Activated CD4-positive, alpha-beta T cell treated with anti-CD3 and anti-CD28 coated beads, Interleukin-2, amount 10 ng/mL, durations not matched to agents 7 days and 5 days (primary cell): ENCODE measurements at regions not wholly inside any gene's neighbourhood (a gene's known extent, or its start where the extent isn't known, plus 50 kb on each side); places are given as distances from the start of the nearest gene placed in this dataset.

Experiments used
- CTCF ChIA-PET: fragments of 350-600 bp; sonication (Branson Sonifier 250); formaldehyde crosslinking; loops from one replicate; lab custom pipeline; 2021; ENCODE audit warnings: antibody characterized with exemption; lab: Charles Lee
- POLR2A ChIA-PET: fragments of 350-600 bp; sonication (Branson Sonifier 250); formaldehyde crosslinking; loops from one replicate; lab custom pipeline; 2021; ENCODE audit warnings: antibody characterized with exemption; lab: Charles Lee
- DNase-seq: peaks from one replicate; pipeline ENCODE4 v3.0.0-alpha.2; 2020
- H3K27ac Mint-ChIP-seq: one replicate; pipeline ENCODE4 v1.8.0; 2021; ENCODE audit warnings: mild to moderate bottlenecking, moderate library complexity, mixed read lengths
- H3K27me3 Mint-ChIP-seq: one replicate; pipeline ENCODE4 v1.8.0; 2021; ENCODE audit warnings: mixed read lengths
- H3K36me3 Mint-ChIP-seq: one replicate; pipeline ENCODE4 v1.8.0; 2021; ENCODE audit warnings: low read depth, mixed read lengths
- H3K4me1 Mint-ChIP-seq: one replicate; pipeline ENCODE4 v1.8.0; 2021; ENCODE audit warnings: mixed read lengths
- H3K4me3 Mint-ChIP-seq: one replicate; pipeline ENCODE4 v1.8.0; 2021; ENCODE audit warnings: mild to moderate bottlenecking, moderate library complexity, mixed read lengths
- H3K9me3 Mint-ChIP-seq: one replicate; pipeline ENCODE4 v1.8.0; 2021; ENCODE audit warnings: mixed read lengths

DNA sequence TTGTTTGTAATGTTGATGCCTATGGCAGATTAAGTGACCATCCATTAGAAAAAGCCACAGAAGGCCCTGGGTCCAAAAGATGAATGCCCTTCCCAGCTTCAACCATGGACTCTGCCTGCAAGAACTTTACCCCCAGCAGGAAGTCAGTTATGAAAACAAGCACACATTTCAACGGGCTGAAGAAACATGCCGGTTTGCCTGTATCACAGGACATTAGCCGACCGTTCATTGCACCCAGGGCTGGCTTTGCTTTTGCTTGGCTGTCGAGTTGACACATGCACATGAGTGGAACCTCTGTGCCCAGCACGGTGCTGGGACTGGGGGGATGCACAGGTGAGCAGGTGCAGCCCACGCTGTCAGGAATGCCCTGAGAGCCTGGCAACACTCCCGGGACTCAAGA lies 1087.0 kb downstream of the BCL11B start:
- H3K27ac Mint-ChIP-seq, result peak overlapping the region; percentile 90
- H3K4me3 Mint-ChIP-seq, result peak overlapping the region; percentile 17
- peaks cover 5% of the 10 kb centered on the region for H3K9me3 Mint-ChIP-seq
- ChIA-PET POLR2A (no interaction called here), CTCF (interaction anchor here (1.0 to 3.1 kb wide), 5 partner anchors 10 to 1087 kb away, joined by 3 to 14 read pairs (median 3); partner anchors contain the start of gene BCL11B)
- H3K36me3 Mint-ChIP-seq, result peaks cover 6% of the 10 kb centered on the region
- no peak for DNase-seq
- H3K27me3 Mint-ChIP-seq, result no peaks in the 10 kb centered on the region
- H3K4me1 Mint-ChIP-seq, result peaks cover 95% of the 10 kb centered on the region

- POLR2A ChIA-PET, result no interaction called here
- peaks cover 11% of the 10 kb centered on the region for H3K9me3 Mint-ChIP-seq
- H3K36me3 Mint-ChIP-seq, result peaks cover 13% of the 10 kb centered on the region
- no peak for DNase-seq
- no peaks in the 10 kb centered on the region for H3K27me3 Mint-ChIP-seq
- no peak overlapping the region for H3K4me3 Mint-ChIP-seq
- CTCF ChIA-PET, result interaction anchor here (0.7 to 3.1 kb wide), 6 partner anchors 11 to 1086 kb away, joined by 3 to 14 read pairs (median 6); partner anchors contain the start of gene BCL11B
- peaks cover 98% of the 10 kb centered on the region for H3K4me1 Mint-ChIP-seq
- peak overlapping the region; percentile 90 for H3K27ac Mint-ChIP-seq
Measured at GRCh38 chr14:98186140-98186539, 1085.9 kb downstream of the BCL11B start.

DNA sequence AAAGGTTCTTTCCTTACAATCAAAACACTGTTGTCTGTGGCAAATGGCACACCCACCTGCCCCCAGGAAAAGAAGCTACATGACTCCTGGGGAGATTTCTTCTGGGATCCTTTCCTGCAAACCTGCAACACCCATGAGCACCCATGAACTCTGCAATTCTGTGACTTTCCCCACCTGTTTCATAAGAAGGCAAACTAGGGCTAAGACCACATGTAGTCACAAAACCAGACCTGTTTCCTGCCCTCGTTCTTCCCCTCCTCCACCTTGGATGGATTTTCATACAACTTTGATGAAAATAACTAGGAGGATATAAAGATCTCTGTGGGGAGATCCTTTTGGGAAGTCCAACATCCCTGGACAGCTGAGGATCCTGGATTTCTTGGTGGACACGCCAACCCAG lies 1084.7 kb downstream of the BCL11B start:
- peaks cover 12% of the 10 kb centered on the region for H3K9me3 Mint-ChIP-seq
- H3K27ac Mint-ChIP-seq, result peak overlapping the region; percentile 99
- H3K4me1 Mint-ChIP-seq, result peaks cover 99% of the 10 kb centered on the region
- H3K27me3 Mint-ChIP-seq, result no peaks in the 10 kb centered on the region
- POLR2A ChIA-PET, result interaction anchor here (0.6 kb wide), 1 partner anchor 1011 kb away, joined by 3 read pairs; no protein-coding TSS in a partner anchor
- no peak for DNase-seq
- H3K4me3 Mint-ChIP-seq, result peak overlapping the region; percentile 9
- H3K36me3 Mint-ChIP-seq, result peaks cover 16% of the 10 kb centered on the region
- CTCF ChIA-PET, result interaction anchor here (0.9 to 3.1 kb wide), 5 partner anchors 10 to 18 kb away, joined by 3 to 14 read pairs (median 6); no protein-coding TSS in a partner anchor

DNA sequence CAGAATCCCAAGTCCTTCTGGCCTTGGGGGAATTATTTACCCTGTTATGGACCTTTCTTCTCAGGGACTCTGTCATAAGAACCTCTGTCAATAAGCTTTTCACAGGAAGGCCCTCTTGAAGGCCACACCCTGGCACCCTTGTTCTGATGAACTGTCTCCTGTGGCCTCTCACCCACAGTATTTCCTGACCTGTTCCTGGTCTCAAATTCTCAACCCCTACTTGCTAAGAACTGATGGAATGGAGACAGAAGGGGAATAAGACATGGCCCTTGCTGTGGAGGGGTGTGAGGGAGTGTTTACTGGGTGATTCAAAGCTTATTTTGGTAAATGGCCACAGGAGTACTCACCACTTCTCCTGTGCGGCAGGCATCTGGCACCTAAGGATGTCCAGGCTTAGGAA lies 1082.9 kb downstream of the BCL11B start:
- Mint-ChIP-seq H3K4me3 (peak overlapping the region; percentile 66), H3K27ac (peak overlapping the region; percentile 99), H3K9me3 (peaks cover 8% of the 10 kb centered on the region), H3K4me1 (peaks cover 97% of the 10 kb centered on the region), H3K27me3 (no peaks in the 10 kb centered on the region), H3K36me3 (peaks cover 15% of the 10 kb centered on the region)
- ChIA-PET CTCF (interaction anchor here (0.6 to 1.6 kb wide), 3 partner anchors 9 to 330 kb away, joined by 4 to 7 read pairs (median 4); no protein-coding TSS in a partner anchor), POLR2A (interaction anchor here (0.6 to 1.3 kb wide), 5 partner anchors 49 to 1892 kb away, joined by 3 to 6 read pairs (median 4); no protein-coding TSS in a partner anchor)
- DNase-seq, result peak; percentile 59

DNA sequence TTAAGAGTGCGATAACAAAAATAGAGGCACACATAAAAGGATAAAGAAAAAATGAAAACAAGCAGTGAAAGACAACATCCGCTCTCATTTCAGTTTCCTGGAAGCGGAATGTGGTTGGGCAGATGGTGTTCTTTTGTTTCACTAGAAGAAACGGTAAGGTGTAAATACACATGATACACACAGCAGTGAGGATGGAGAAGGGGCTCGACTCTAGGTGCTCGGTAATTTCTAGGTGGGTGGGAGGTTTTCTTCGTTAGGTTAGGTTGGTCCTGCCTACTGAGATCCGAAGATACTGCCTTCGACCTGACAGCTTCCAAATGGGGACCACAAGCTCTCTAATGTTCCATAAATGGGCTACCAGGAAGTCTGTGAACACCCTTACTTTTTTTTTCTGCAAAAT lies 1082.5 kb downstream of the BCL11B start:
- ChIA-PET CTCF (interaction anchor here (0.6 to 1.8 kb wide), 6 partner anchors 10 to 1077 kb away, joined by 3 to 7 read pairs (median 4); no protein-coding TSS in a partner anchor), POLR2A (interaction anchor here (0.6 to 1.3 kb wide), 7 partner anchors 21 to 1892 kb away, joined by 3 to 6 read pairs (median 4); partner anchors contain the start of gene BCL11B)
- H3K9me3 Mint-ChIP-seq, result peaks cover 10% of the 10 kb centered on the region
- H3K27ac Mint-ChIP-seq, result peak overlapping the region; percentile 99
- peaks cover 17% of the 10 kb centered on the region for H3K36me3 Mint-ChIP-seq
- peaks cover 97% of the 10 kb centered on the region for H3K4me1 Mint-ChIP-seq
- no peaks in the 10 kb centered on the region for H3K27me3 Mint-ChIP-seq
- DNase-seq, result peak; percentile 87
- peak overlapping the region; percentile 66 for H3K4me3 Mint-ChIP-seq

- H3K27ac Mint-ChIP-seq, result peak overlapping the region; percentile 99
- H3K9me3 Mint-ChIP-seq, result peaks cover 10% of the 10 kb centered on the region
- DNase-seq, result no peak
- H3K4me1 Mint-ChIP-seq, result peaks cover 96% of the 10 kb centered on the region
- no peaks in the 10 kb centered on the region for H3K27me3 Mint-ChIP-seq
- POLR2A ChIA-PET, result interaction anchor here (0.6 to 1.3 kb wide), 6 partner anchors 22 to 1082 kb away, joined by 3 to 6 read pairs (median 4); partner anchors contain the start of gene BCL11B
- peaks cover 17% of the 10 kb centered on the region for H3K36me3 Mint-ChIP-seq
- CTCF ChIA-PET, result interaction anchor here (0.6 to 1.8 kb wide), 8 partner anchors 10 to 1077 kb away, joined by 3 to 7 read pairs (median 4); no protein-coding TSS in a partner anchor
- peak overlapping the region; percentile 66 for H3K4me3 Mint-ChIP-seq
Measured at GRCh38 chr14:98189944-98190343, 1082.1 kb downstream of the BCL11B start.

- DNase-seq, result no peak
- Mint-ChIP-seq H3K27me3 (no peaks in the 10 kb centered on the region), H3K4me3 (no peak overlapping the region), H3K36me3 (peaks cover 33% of the 10 kb centered on the region), H3K27ac (peak overlapping the region; percentile 76), H3K4me1 (peaks cover 94% of the 10 kb centered on the region), H3K9me3 (peaks cover 12% of the 10 kb centered on the region)
- POLR2A ChIA-PET, result no interaction called here
- CTCF ChIA-PET, result interaction anchor here (0.7 to 1.8 kb wide), 6 partner anchors 8 to 20 kb away, joined by 3 to 8 read pairs (median 4); no protein-coding TSS in a partner anchor
Measured at GRCh38 chr14:98192946-98193345, 1079.1 kb downstream of the BCL11B start.

GRCh38 chr14:98194821-98195220 lies 1077.2 kb downstream of the BCL11B start:
- peak overlapping the region; percentile 72 for H3K27ac Mint-ChIP-seq
- no peaks in the 10 kb centered on the region for H3K27me3 Mint-ChIP-seq
- peaks cover 94% of the 10 kb centered on the region for H3K4me1 Mint-ChIP-seq
- peaks cover 12% of the 10 kb centered on the region for H3K9me3 Mint-ChIP-seq
- ChIA-PET CTCF (interaction anchor here (0.6 to 1.2 kb wide), 4 partner anchors 10 to 1036 kb away, joined by 3 to 4 read pairs (median 3); no protein-coding TSS in a partner anchor), POLR2A (no interaction called here)
- no peak overlapping the region for H3K4me3 Mint-ChIP-seq
- peaks cover 33% of the 10 kb centered on the region for H3K36me3 Mint-ChIP-seq
- no peak for DNase-seq

DNA sequence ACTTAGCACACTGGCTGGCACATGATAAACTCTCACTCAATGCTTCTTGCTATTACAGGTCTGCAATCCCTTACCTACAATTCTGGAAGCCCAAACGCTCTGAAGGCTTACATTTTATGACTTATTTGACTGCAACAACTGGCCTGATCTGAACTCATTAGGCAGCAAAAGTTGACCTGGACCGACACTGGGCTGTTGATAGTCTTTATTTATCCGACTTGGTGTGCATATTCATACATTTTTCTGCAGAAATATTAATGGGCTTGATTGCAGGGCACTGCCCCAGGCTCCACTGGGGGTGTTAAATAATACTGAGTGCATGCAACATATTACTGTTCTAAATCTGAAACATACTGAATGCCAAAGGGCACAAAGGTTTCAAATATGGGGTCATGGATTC lies 1076.7 kb downstream of the BCL11B start:
- no peaks in the 10 kb centered on the region for H3K27me3 Mint-ChIP-seq
- DNase-seq, result no peak
- H3K4me3 Mint-ChIP-seq, result no peak overlapping the region
- peaks cover 94% of the 10 kb centered on the region for H3K4me1 Mint-ChIP-seq
- H3K36me3 Mint-ChIP-seq, result peaks cover 33% of the 10 kb centered on the region
- H3K27ac Mint-ChIP-seq, result peak overlapping the region; percentile 72
- H3K9me3 Mint-ChIP-seq, result peaks cover 12% of the 10 kb centered on the region
- ChIA-PET POLR2A (no interaction called here), CTCF (interaction anchor here (0.6 to 1.1 kb wide), 2 partner anchors 35 to 1035 kb away, joined by 3 to 5 read pairs; no protein-coding TSS in a partner anchor)

DNA sequence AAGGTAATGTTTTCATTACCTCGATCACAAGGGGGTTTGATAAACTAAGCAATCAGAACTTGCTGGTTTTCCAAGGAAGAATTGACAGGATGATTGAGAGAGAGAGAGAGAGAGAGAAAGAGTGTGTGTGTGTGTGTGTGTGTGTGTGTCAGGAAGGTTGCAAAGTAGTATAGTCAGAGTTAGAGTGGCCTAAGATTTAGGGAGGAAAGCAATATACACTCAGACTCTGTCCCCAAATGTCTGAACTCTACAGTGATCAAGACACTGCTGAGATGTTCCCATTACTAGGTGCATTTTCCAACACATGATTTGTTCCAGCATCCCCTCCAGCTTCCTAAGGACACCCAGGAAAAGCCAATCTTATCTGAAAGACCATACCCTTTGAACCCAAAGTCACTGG lies 1074.1 kb downstream of the BCL11B start:
- no peaks in the 10 kb centered on the region for H3K27me3 Mint-ChIP-seq
- ChIA-PET POLR2A (no interaction called here), CTCF (interaction anchor here (1.2 to 2.9 kb wide), 4 partner anchors 8 to 23 kb away, joined by 3 to 14 read pairs (median 4); no protein-coding TSS in a partner anchor)
- peaks cover 8% of the 10 kb centered on the region for H3K9me3 Mint-ChIP-seq
- DNase-seq, result no peak
- H3K4me3 Mint-ChIP-seq, result peak overlapping the region; percentile 2
- H3K4me1 Mint-ChIP-seq, result peaks cover 90% of the 10 kb centered on the region
- peaks cover 26% of the 10 kb centered on the region for H3K36me3 Mint-ChIP-seq
- peak overlapping the region; percentile 81 for H3K27ac Mint-ChIP-seq

DNA sequence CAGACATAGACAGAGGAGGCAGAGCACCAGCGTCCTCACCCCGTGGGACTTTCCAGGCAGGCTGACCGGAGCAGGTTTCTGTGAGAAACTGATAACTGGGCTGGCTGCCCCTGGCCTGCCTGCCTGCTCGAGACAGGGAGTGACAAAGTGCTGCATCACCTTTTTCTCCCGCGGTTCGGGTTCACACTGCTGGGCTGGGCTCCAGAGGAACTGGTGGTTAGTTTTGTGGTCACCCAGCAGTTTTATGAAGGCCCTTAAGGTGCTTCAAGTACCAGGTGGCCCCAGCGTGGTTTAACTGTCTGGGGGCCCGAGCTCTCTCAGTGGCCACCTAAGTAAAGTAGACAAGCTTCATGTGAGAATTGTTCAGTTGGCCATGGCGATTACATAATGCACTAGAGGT lies 1073.6 kb downstream of the BCL11B start:
- Mint-ChIP-seq H3K27me3 (no peaks in the 10 kb centered on the region), H3K4me3 (peak overlapping the region; percentile 23), H3K9me3 (peaks cover 8% of the 10 kb centered on the region), H3K27ac (peak overlapping the region; percentile 81), H3K36me3 (peaks cover 26% of the 10 kb centered on the region), H3K4me1 (peaks cover 88% of the 10 kb centered on the region)
- POLR2A ChIA-PET, result no interaction called here
- DNase-seq, result peak; percentile 71
- CTCF ChIA-PET, result interaction anchor here (1.3 to 2.9 kb wide), 4 partner anchors 9 to 23 kb away, joined by 3 to 14 read pairs (median 4); no protein-coding TSS in a partner anchor

DNA sequence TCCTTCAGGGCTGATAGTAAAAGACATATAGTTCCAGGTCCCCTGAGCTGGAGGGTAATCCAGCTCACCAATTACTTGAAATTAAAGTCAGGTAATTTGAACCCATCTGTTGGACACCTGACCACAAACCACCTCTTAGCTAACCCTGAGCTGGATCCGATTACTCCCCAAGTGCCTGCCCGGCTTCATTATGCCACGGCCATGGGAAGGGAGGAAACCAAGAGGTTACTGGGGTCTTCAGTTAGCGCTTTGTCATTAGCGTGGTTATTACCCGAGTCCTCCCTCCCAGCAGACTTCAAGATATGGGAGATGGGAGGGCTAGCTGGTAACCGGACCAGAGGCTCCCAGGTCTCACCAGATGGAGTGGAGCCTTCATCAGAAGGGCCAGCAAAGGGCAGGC lies 1071.4 kb downstream of the BCL11B start:
- Mint-ChIP-seq H3K36me3 (peaks cover 31% of the 10 kb centered on the region), H3K27ac (no peak overlapping the region), H3K9me3 (peaks cover 9% of the 10 kb centered on the region), H3K27me3 (no peaks in the 10 kb centered on the region), H3K4me3 (no peak overlapping the region), H3K4me1 (peaks cover 91% of the 10 kb centered on the region)
- CTCF ChIA-PET, result interaction anchor here (1.0 to 1.6 kb wide), 5 partner anchors 8 to 37 kb away, joined by 3 to 4 read pairs (median 4); no protein-coding TSS in a partner anchor
- POLR2A ChIA-PET, result no interaction called here
- DNase-seq, result no peak

DNA sequence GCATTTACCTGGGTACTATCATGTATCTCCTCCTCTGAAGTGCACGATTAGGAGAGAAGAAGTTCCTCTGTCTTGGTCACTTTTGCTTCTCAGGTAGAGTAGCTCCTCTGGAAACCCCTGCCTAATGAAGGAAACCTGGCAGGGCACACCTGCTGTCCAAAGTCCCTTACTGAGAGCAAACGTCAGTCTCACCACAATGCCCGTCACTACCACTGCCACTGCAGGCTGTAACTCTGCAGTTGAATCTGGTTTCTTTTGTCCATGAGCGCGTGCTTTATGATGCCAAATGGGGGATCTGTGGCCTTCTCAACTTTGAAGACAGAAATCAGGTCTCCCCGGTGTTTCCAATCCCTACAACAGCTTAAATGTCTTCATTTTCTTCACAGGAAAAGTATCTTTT lies 1068.6 kb downstream of the BCL11B start:
- Mint-ChIP-seq H3K4me3 (peak overlapping the region; percentile 12), H3K27ac (peak overlapping the region; percentile 79), H3K36me3 (peaks cover 18% of the 10 kb centered on the region), H3K27me3 (no peaks in the 10 kb centered on the region), H3K4me1 (peaks cover 94% of the 10 kb centered on the region), H3K9me3 (peaks cover 13% of the 10 kb centered on the region)
- ChIA-PET CTCF (interaction anchor here (1.1 to 1.6 kb wide), 2 partner anchors 35 to 1063 kb away, joined by 4 read pairs; no protein-coding TSS in a partner anchor), POLR2A (no interaction called here)
- DNase-seq, result no peak
